ENCODE measurements at regions not wholly inside any gene's neighbourhood (a gene's known extent, or its start where the extent isn't known, plus 50 kb on each side); places are given as distances from the start of the nearest gene placed in this dataset.

DNA sequence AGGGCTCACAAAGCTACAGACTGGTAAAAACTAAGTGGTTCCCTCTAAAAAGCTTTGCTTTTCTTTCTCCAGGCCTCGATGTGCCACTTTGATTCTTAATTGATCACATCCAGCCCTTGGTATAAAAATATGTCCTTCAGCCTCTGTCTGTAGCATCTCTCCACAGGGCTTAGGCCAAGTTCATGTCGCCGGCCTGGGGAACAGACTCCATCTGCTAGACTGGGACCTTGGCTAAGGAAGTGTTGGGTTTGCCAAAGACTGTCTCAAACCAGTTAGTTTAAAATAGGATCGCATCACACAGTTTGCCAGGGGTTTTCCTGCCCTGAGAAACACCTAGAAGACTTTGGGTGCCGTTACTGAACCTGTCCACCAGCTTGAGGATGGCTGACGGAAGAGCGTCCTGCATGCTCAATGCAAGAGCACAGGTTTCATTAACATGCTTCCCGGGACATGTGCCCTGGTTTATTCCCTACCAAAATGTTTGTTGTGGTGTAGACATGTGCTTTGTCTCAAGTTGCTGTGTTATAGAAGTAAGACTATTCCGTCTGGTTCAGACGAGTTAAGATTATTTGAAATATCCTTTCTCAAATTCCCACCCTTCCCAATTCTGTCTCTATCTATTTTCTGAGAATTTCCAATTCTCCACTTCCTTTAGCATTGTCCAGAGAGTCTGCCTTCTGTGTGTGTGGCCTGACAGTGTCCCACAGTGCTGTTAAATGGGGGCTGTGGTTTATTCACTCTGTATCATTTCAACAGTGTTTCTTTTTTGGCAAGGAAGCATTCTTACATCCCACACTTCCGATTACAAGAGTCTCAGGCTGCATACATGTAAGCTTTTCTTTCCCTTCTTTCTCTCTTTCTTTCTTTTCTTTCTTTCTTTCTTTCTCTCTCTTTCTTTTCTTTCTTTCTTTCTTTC, 334.7 kb downstream of the INHBA start:
- intact Hi-C loops (cut with DNase I; ENCODE audit: low total_unique reads), result no loop called here
- no peaks in the 10 kb centered on the region for H3K4me1 ChIP-seq
- H3K4me3 ChIP-seq, result no peak overlapping the region
- 72 to 83% (median 73%) methylated on average over 11 of the region's 11 CpGs for WGBS, 5 donors
- no peaks in the 10 kb centered on the region for H3K36me3 ChIP-seq
- no peaks in the 10 kb centered on the region for H3K27me3 ChIP-seq
- peak in 1 of 2 donors; percentile 62 for DNase-seq
- no peak for TF ChIP-seq POLR2A (IDR thresholded peaks at IDR 0.05)
- TF ChIP-seq, protein P1, sequence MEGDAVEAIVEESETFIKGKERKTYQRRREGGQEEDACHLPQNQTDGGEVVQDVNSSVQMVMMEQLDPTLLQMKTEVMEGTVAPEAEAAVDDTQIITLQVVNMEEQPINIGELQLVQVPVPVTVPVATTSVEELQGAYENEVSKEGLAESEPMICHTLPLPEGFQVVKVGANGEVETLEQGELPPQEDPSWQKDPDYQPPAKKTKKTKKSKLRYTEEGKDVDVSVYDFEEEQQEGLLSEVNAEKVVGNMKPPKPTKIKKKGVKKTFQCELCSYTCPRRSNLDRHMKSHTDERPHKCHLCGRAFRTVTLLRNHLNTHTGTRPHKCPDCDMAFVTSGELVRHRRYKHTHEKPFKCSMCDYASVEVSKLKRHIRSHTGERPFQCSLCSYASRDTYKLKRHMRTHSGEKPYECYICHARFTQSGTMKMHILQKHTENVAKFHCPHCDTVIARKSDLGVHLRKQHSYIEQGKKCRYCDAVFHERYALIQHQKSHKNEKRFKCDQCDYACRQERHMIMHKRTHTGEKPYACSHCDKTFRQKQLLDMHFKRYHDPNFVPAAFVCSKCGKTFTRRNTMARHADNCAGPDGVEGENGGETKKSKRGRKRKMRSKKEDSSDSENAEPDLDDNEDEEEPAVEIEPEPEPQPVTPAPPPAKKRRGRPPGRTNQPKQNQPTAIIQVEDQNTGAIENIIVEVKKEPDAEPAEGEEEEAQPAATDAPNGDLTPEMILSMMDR (IDR thresholded peaks at IDR 0.05), result no peak
- TF ChIP-seq EP300 (IDR thresholded peaks at IDR 0.05), result no peak
- no peak for TF ChIP-seq POLR2AphosphoS5 (IDR thresholded peaks at IDR 0.05)
- H3K9me3 ChIP-seq, result peaks cover 0 to 17% (median 11%) of the 10 kb centered on the region in 4 donors
- H3K27ac ChIP-seq, result no peak overlapping the region

GRCh38 chr7:41351091-41351490, 351.8 kb downstream of the INHBA start:
- no peak overlapping the region for H3K27ac ChIP-seq
- no peaks in the 10 kb centered on the region for H3K9me3 ChIP-seq
- no peak overlapping the region for H3K4me3 ChIP-seq
- TF ChIP-seq POLR2AphosphoS5 (IDR thresholded peaks at IDR 0.05) (no peak), POLR2A (IDR thresholded peaks at IDR 0.05) (no peak), EP300 (IDR thresholded peaks at IDR 0.05) (no peak)
- TF ChIP-seq, protein P1 (IDR thresholded peaks at IDR 0.05), result no peak
- intact Hi-C loops (cut with DNase I; ENCODE audit: low total_unique reads), result no loop called here
- H3K27me3 ChIP-seq, result no peaks in the 10 kb centered on the region
- H3K4me1 ChIP-seq, result no peaks in the 10 kb centered on the region
- WGBS, 5 donors, result 23 to 42% (median 32%) methylated on average over 1 of the region's 1 CpG
- DNase-seq, result no peak
- no peaks in the 10 kb centered on the region for H3K36me3 ChIP-seq

GRCh38 chr7:41346878-41347277, 356.0 kb downstream of the INHBA start:
- no peak overlapping the region for H3K4me3 ChIP-seq
- TF ChIP-seq POLR2A (IDR thresholded peaks at IDR 0.05), result no peak
- no peak for TF ChIP-seq POLR2AphosphoS5 (IDR thresholded peaks at IDR 0.05)
- no peak for TF ChIP-seq EP300 (IDR thresholded peaks at IDR 0.05)
- TF ChIP-seq, protein P1 (IDR thresholded peaks at IDR 0.05), result no peak
- no peaks in the 10 kb centered on the region for H3K4me1 ChIP-seq
- H3K9me3 ChIP-seq, result no peaks in the 10 kb centered on the region
- WGBS, 5 donors, result 77 to 94% (median 84%) methylated on average over 5 of the region's 5 CpGs
- H3K27me3 ChIP-seq, result no peaks in the 10 kb centered on the region
- no peaks in the 10 kb centered on the region for H3K36me3 ChIP-seq
- no peak overlapping the region for H3K27ac ChIP-seq
- intact Hi-C loops (cut with DNase I; ENCODE audit: low total_unique reads), result no loop called here
- no peak for DNase-seq

- no peak for DNase-seq
- H3K4me3 ChIP-seq, result no peak overlapping the region
- WGBS, 5 donors, result 68 to 80% (median 76%) methylated on average over 8 of the region's 8 CpGs
Observed at GRCh38 chr7:41339913-41340676, 362.8 kb downstream of the INHBA start.

More at GRCh38 chr7:41339913-41340676, 362.8 kb downstream of the INHBA start:
- no peaks in the 10 kb centered on the region for H3K9me3 ChIP-seq
- no peaks in the 10 kb centered on the region for H3K36me3 ChIP-seq
- H3K4me1 ChIP-seq, result peaks cover 0 to 9% (median 0%) of the 10 kb centered on the region in 4 donors
- H3K27me3 ChIP-seq, result no peaks in the 10 kb centered on the region
- H3K27ac ChIP-seq, result no peak overlapping the region
- TF ChIP-seq POLR2AphosphoS5 (IDR thresholded peaks at IDR 0.05), result no peak
- TF ChIP-seq POLR2A (IDR thresholded peaks at IDR 0.05), result no peak
- no peak for TF ChIP-seq EP300 (IDR thresholded peaks at IDR 0.05)
- TF ChIP-seq, protein P1 (IDR thresholded peaks at IDR 0.05), result no peak
- intact Hi-C loops (cut with DNase I; ENCODE audit: low total_unique reads), result no loop called here

All from stomach (tissue), 8 donors.